Heart left ventricle (tissue), 16 donors: ENCODE measurements at regions not wholly inside any gene's neighbourhood (a gene's known extent, or its start where the extent isn't known, plus 50 kb on each side); places are given as distances from the start of the nearest gene placed in this dataset.

Source experiments
- ATAC-seq, 4 donors: fragments of 200-7000 bp; cut with Tn5 transposase; one replicate each; pipeline ENCODE4 v1.9.1; 2020 to 2022; ENCODE audit warnings: moderate library complexity in 4 of 4, mild to moderate bottlenecking in 3 of 4, moderate number of reproducible peaks in 1 of 4
- DNase-seq, 5 donors: peaks; one replicate each; pipeline ENCODE4 v3.0.0-alpha.2; 2020
- H3K27ac ChIP-seq, 12 donors: fragments of 200-600 bp; sonication (generic) in 4 of 12; one replicate each; pipeline versions ENCODE4 v1.5.0 to v1.8.0; 2016 to 2022; ENCODE audit warnings: mild to moderate bottlenecking in 2 of 12
- H3K27me3 ChIP-seq, 9 donors: fragments of 200-600 bp; sonication (generic) in 2 of 9; one replicate each; pipeline versions ENCODE4 v1.5.1 to v1.8.0; 2016 to 2022; ENCODE audit warnings: mild to moderate bottlenecking in 3 of 9
- H3K36me3 ChIP-seq, 9 donors: fragments of 200-600 bp; sonication (generic) in 2 of 9; one replicate each; pipeline versions ENCODE4 v1.5.0 to v1.8.0; 2018 to 2022; ENCODE audit warnings: mild to moderate bottlenecking in 2 of 9
- H3K4me1 ChIP-seq, 12 donors: fragments of 200-600 bp; sonication (generic) in 4 of 12; one replicate each; pipeline versions ENCODE4 v1.5.0 to v1.8.0; 2016 to 2022; ENCODE audit warnings: mild to moderate bottlenecking in 3 of 12
- H3K4me3 ChIP-seq, 12 donors: fragments of 200-600 bp; sonication (generic) in 4 of 12; one replicate each; pipeline versions ENCODE4 v1.5.0 to v1.8.0; 2017 to 2022; ENCODE audit warnings: mild to moderate bottlenecking in 9 of 12, moderate library complexity in 4 of 12
- H3K9me3 ChIP-seq, 12 donors: fragments of 200-600 bp; sonication (generic) in 4 of 12; one replicate each; pipeline versions ENCODE4 v1.5.0 to v1.8.0; 2016 to 2022; ENCODE audit warnings: mild to moderate bottlenecking in 1 of 12
- CTCF ChIP-seq, 12 donors: fragments of 200-600 bp; sonication (generic) in 4 of 12; IDR thresholded peaks; one replicate each; pipeline versions ENCODE4 v1.5.0 to v1.8.0; 2018 to 2022; ENCODE audit warnings: antibody characterized with exemption in 12 of 12, mild to moderate bottlenecking in 5 of 12
- POLR2A ChIP-seq, 2 donors: fragments of 450-650 bp; IDR thresholded peaks; one replicate each; pipeline ENCODE4 v1.6.1; 2017; ENCODE audit warnings: antibody characterized with exemption in 2 of 2, mild to moderate bottlenecking in 2 of 2, moderate library complexity in 2 of 2
- WGBS, 4 donors: extraction: QIAGEN DNeasy Blood & Tissue Kit in 2 of 4; methylation state at CpG; one replicate each; pipeline versions ENCODE4 v1.1.5 to v1.1.7; 2013 to 2018; 5-methylcytosine and 5-hydroxymethylcytosine counted together
- intact Hi-C, 10 donors: fragments of 100-400 bp; cut with DNase I; formaldehyde crosslinking; loops; one replicate each; pipeline versions ENCODE4 v1.11.1 to v1.14.2; 2022
- donor health status: ischemic (EF 13 %, LVEDD 7.1; RV severe dilation, severe dysfunction).
- donor health status: healthy with polysubstance abuse.
- donor health status: DM: no; HTN: yes; CAD: no.
- donor health status: DM: no; HTN: no; CAD: no.
- donor health status: ischemic (EF 25% LVEDD 6.9; RV normal size, moderate dysfunction).
- donor health status: ischemic (EF 25% LVEDD 5.7; RV mildly dilated, moderate dysfunction).
- donor health status: healthy.
- donor health status: DM: yes; HTN: yes; CAD: no.
- donor health status: ischemic (EF 35%, LVEDD 5.7; RV mildly dilated, moderate dysfunction).
- donor health status: nonischemic (EF 11% LVEDD 7.7; RV severe dilation, severe dysfunction).
- donor health status: DM: yes; HTN: yes; CAD: no.
- donor health status: PGD.
- donor health status: ischemic (EF 29% LVEDD 5.4; RV normal size, mild dysfunction).
- donor health status: nonischemic (EF 23%, LVEDD 6.1; RV moderate dilation, normal function).

GRCh38 chr10:21463436-21463835 lies 62.0 kb downstream of the SKIDA1 start:
- Histone ChIP-seq H3K27ac (no peak overlapping the region), H3K36me3 (no peaks in the 10 kb centered on the region), H3K4me3 (no peak overlapping the region), H3K9me3 (no peaks in the 10 kb centered on the region), H3K4me1 (no peaks in the 10 kb centered on the region), H3K27me3 (no peaks in the 10 kb centered on the region)
- TF ChIP-seq POLR2A (IDR thresholded peaks at IDR 0.05) (no peak), CTCF (IDR thresholded peaks at IDR 0.05) (no peak)
- WGBS, 4 donors, result 69 to 84% (median 81%) methylated on average over 3 of the region's 3 CpGs
- ATAC-seq, result no peak
- no peak for DNase-seq
- intact Hi-C loops, result no loop called here

GRCh38 chr10:21458126-21458871 lies 67.2 kb downstream of the SKIDA1 start:
- no peak for DNase-seq
- intact Hi-C loops, result no loop called here
- Histone ChIP-seq H3K27me3 (no peaks in the 10 kb centered on the region), H3K27ac (no peak overlapping the region), H3K4me1 (no peaks in the 10 kb centered on the region), H3K4me3 (no peak overlapping the region), H3K9me3 (peaks cover 0 to 12% (median 0%) of the 10 kb centered on the region in 12 donors), H3K36me3 (no peaks in the 10 kb centered on the region)
- ATAC-seq, result no peak
- TF ChIP-seq CTCF (IDR thresholded peaks at IDR 0.05), result no peak
- no peak for TF ChIP-seq POLR2A (IDR thresholded peaks at IDR 0.05)
- 59 to 73% (median 66%) methylated on average over 5 of the region's 5 CpGs for WGBS, 4 donors

- 94 to 97% (median 96%) methylated on average over 5 of the region's 5 CpGs for WGBS, 4 donors
- intact Hi-C loops, result no loop called here
- no peak for TF ChIP-seq POLR2A (IDR thresholded peaks at IDR 0.05)
- TF ChIP-seq CTCF (IDR thresholded peaks at IDR 0.05), result no peak
- no peak overlapping the region for H3K27ac ChIP-seq
- H3K9me3 ChIP-seq, result peaks cover 0 to 12% (median 0%) of the 10 kb centered on the region in 12 donors
- no peaks in the 10 kb centered on the region for H3K36me3 ChIP-seq
- no peak for DNase-seq
- H3K27me3 ChIP-seq, result no peaks in the 10 kb centered on the region
- ATAC-seq, result no peak
- no peaks in the 10 kb centered on the region for H3K4me1 ChIP-seq
- H3K4me3 ChIP-seq, result no peak overlapping the region
These were observed 69.3 kb downstream of the SKIDA1 start for GRCh38 chr10:21456160-21456559.

- DNase-seq (no peak), ATAC-seq (no peak)
- Histone ChIP-seq H3K4me3 (no peak overlapping the region), H3K36me3 (no peaks in the 10 kb centered on the region), H3K4me1 (no peaks in the 10 kb centered on the region), H3K27ac (no peak overlapping the region), H3K27me3 (no peaks in the 10 kb centered on the region), H3K9me3 (peaks cover 0 to 24% (median 2%) of the 10 kb centered on the region in 12 donors)
- 93 to 96% (median 94%) methylated on average over 3 of the region's 3 CpGs for WGBS, 4 donors
- TF ChIP-seq CTCF (IDR thresholded peaks at IDR 0.05) (no peak), POLR2A (IDR thresholded peaks at IDR 0.05) (no peak)
- intact Hi-C loops, result no loop called here
These were observed 73.3 kb downstream of the SKIDA1 start for GRCh38 chr10:21452203-21452602.
